Mesenchymal stem cell (in vitro differentiated cells and primary cell): ENCODE measurements at regions not wholly inside any gene's neighbourhood (a gene's known extent, or its start where the extent isn't known, plus 50 kb on each side); places are given as distances from the start of the nearest gene placed in this dataset.

ENCODE experiments used
- DNase-seq: peaks from one replicate; pipeline ENCODE4 v3.0.0-alpha.2; 2013
- H2AFZ ChIP-seq: one replicate; pipeline ENCODE4 v1.6.1; 2013; ENCODE audit warnings: low read depth, mild to moderate bottlenecking, control low read depth, inconsistent platforms, low read length, moderate library complexity
- H2AK5ac ChIP-seq: 2 replicates; pipeline ENCODE4 v1.6.1; 2013; ENCODE audit warnings: low read length, moderate library complexity, mild to moderate bottlenecking, inconsistent platforms; ENCODE audit not compliant: severe bottlenecking
- H2BK120ac ChIP-seq: one replicate; pipeline ENCODE4 v1.6.1; 2013; ENCODE audit warnings: low read depth, mild to moderate bottlenecking, inconsistent platforms, low read length, moderate library complexity
- H2BK12ac ChIP-seq, 2 experiments: one replicate each; pipeline ENCODE4 v1.6.1; 2013; ENCODE audit warnings: inconsistent platforms in 2 of 2, low read length in 2 of 2, mild to moderate bottlenecking in 2 of 2, moderate library complexity in 2 of 2, control low read depth in 1 of 2
- H2BK15ac ChIP-seq: one replicate; pipeline ENCODE4 v1.6.1; 2013; ENCODE audit warnings: mild to moderate bottlenecking, low read depth, inconsistent platforms; ENCODE audit not compliant: poor library complexity, severe bottlenecking
- H2BK5ac ChIP-seq: 2 replicates; pipeline ENCODE4 v1.6.1; 2013; ENCODE audit warnings: low read depth, mild to moderate bottlenecking, low read length, control low read depth, inconsistent platforms; ENCODE audit not compliant: poor library complexity, severe bottlenecking
- H3K14ac ChIP-seq, 2 experiments: one replicate each; pipeline ENCODE4 v1.6.1; 2013; ENCODE audit warnings: inconsistent platforms in 2 of 2, low read length in 2 of 2, control low read depth in 1 of 2, mild to moderate bottlenecking in 1 of 2, moderate library complexity in 1 of 2
- H3K18ac ChIP-seq, 2 experiments: one replicate each; pipeline ENCODE4 v1.6.1; 2013; ENCODE audit warnings: inconsistent platforms in 2 of 2, low read length in 2 of 2, control low read depth in 1 of 2, low read depth in 1 of 2, mild to moderate bottlenecking in 1 of 2
- H3K23ac ChIP-seq, 2 experiments: one replicate each; pipeline ENCODE4 v1.6.1; 2013; ENCODE audit warnings: inconsistent platforms in 2 of 2, low read length in 2 of 2, mild to moderate bottlenecking in 2 of 2, moderate library complexity in 2 of 2, control low read depth in 1 of 2
- H3K27ac ChIP-seq: 2 replicates; pipeline ENCODE4 v1.5.1; 2013; ENCODE audit warnings: mild to moderate bottlenecking, moderate library complexity, low read length, control low read depth, inconsistent platforms; ENCODE audit not compliant: poor library complexity, severe bottlenecking
- H3K27me3 ChIP-seq, 2 experiments: 2 replicates each; pipeline versions ENCODE4 v1.6.1 to v1.7.0; 2013; ENCODE audit warnings: low read length in 2 of 2, mild to moderate bottlenecking in 2 of 2, moderate library complexity in 2 of 2, control low read depth in 1 of 2, inconsistent platforms in 1 of 2; ENCODE audit not compliant: control insufficient read depth in 1 of 2, insufficient read depth in 1 of 2
- H3K36me3 ChIP-seq, 2 experiments: 2 replicates each; pipeline versions ENCODE4 v1.6.1 to v1.7.0; 2013; ENCODE audit warnings: low read length in 2 of 2, control low read depth in 1 of 2, inconsistent platforms in 1 of 2, low read depth in 1 of 2, mild to moderate bottlenecking in 1 of 2; ENCODE audit not compliant: insufficient read depth in 2 of 2, control insufficient read depth in 1 of 2
- H3K4ac ChIP-seq, 2 experiments: one replicate each; pipeline ENCODE4 v1.6.1; 2013; ENCODE audit warnings: inconsistent platforms in 2 of 2, low read length in 2 of 2, mild to moderate bottlenecking in 2 of 2, moderate library complexity in 2 of 2, control low read depth in 1 of 2, low read depth in 1 of 2
- H3K4me1 ChIP-seq: 2 replicates; pipeline ENCODE4 v1.6.1; 2013; ENCODE audit warnings: low read depth, low read length, control low read depth; ENCODE audit not compliant: control insufficient read depth, insufficient read depth
- H3K4me2 ChIP-seq: 2 replicates; pipeline ENCODE4 v1.6.1; 2013; ENCODE audit warnings: low read length, mild to moderate bottlenecking, inconsistent platforms; ENCODE audit not compliant: poor library complexity, severe bottlenecking
- H3K4me3 ChIP-seq, 2 experiments: 2 replicates each; pipeline versions ENCODE4 v1.5.1 to v1.7.0; 2013; ENCODE audit warnings: low read length in 2 of 2, mild to moderate bottlenecking in 2 of 2, control low read depth in 1 of 2, low read depth in 1 of 2; ENCODE audit not compliant: insufficient read depth in 1 of 2
- H3K79me1 ChIP-seq: replicated peaks from 2 replicates; pipeline ENCODE4 v1.6.1; 2013; ENCODE audit warnings: mild to moderate bottlenecking, control low read depth, low read length, inconsistent platforms; ENCODE audit not compliant: poor library complexity, severe bottlenecking
- H3K9ac ChIP-seq: 2 replicates; pipeline ENCODE4 v1.7.0; 2013; ENCODE audit warnings: mild to moderate bottlenecking, low read length, moderate library complexity
- H3K9me3 ChIP-seq: 2 replicates; pipeline ENCODE4 v1.7.0; 2013; ENCODE audit warnings: mild to moderate bottlenecking, low read length; ENCODE audit not compliant: control insufficient read depth
- H4K8ac ChIP-seq: one replicate; pipeline ENCODE4 v1.6.1; 2013; ENCODE audit warnings: inconsistent platforms, mild to moderate bottlenecking, low read length, moderate library complexity
- H4K91ac ChIP-seq: one replicate; pipeline ENCODE4 v1.6.1; 2013; ENCODE audit warnings: mild to moderate bottlenecking, low read length, inconsistent platforms
- WGBS: methylation state at CpG from one replicate; pipeline ENCODE4 v1.1.7; 2013; ENCODE audit warnings: mixed read lengths; 5-methylcytosine and 5-hydroxymethylcytosine counted together

- 98% methylated on average over 2 of the region's 5 CpGs for WGBS
- H3K36me3 ChIP-seq, result no peaks in the 10 kb centered on the region
- no peak overlapping the region for H3K23ac ChIP-seq
- no peak overlapping the region for H3K4me3 ChIP-seq
- no peaks in the 10 kb centered on the region for H3K27me3 ChIP-seq
- H2BK5ac ChIP-seq, result no peak overlapping the region
- H2BK12ac ChIP-seq, result peak overlapping the region in 1 of 2 experiments; percentile 11
- H3K9ac ChIP-seq, result no peak overlapping the region
- H2AFZ ChIP-seq, result no peak overlapping the region
- H3K79me1 ChIP-seq, result no peaks in the 10 kb centered on the region
- H3K14ac ChIP-seq, result no peak overlapping the region
- peak; percentile 76 for DNase-seq
- no peaks in the 10 kb centered on the region for H3K4me1 ChIP-seq
- H3K18ac ChIP-seq, result no peak overlapping the region
- no peak overlapping the region for H4K91ac ChIP-seq
- H2BK15ac ChIP-seq, result no peak overlapping the region
- no peak overlapping the region for H2AK5ac ChIP-seq
- no peaks in the 10 kb centered on the region for H3K9me3 ChIP-seq
- no peak overlapping the region for H3K4me2 ChIP-seq
- no peak overlapping the region for H4K8ac ChIP-seq
- no peak overlapping the region for H2BK120ac ChIP-seq
- H3K4ac ChIP-seq, result no peak overlapping the region
- H3K27ac ChIP-seq, result no peak overlapping the region
Observed at GRCh38 chr5:89255845-89256463, 373.0 kb upstream of the MEF2C start.

DNA sequence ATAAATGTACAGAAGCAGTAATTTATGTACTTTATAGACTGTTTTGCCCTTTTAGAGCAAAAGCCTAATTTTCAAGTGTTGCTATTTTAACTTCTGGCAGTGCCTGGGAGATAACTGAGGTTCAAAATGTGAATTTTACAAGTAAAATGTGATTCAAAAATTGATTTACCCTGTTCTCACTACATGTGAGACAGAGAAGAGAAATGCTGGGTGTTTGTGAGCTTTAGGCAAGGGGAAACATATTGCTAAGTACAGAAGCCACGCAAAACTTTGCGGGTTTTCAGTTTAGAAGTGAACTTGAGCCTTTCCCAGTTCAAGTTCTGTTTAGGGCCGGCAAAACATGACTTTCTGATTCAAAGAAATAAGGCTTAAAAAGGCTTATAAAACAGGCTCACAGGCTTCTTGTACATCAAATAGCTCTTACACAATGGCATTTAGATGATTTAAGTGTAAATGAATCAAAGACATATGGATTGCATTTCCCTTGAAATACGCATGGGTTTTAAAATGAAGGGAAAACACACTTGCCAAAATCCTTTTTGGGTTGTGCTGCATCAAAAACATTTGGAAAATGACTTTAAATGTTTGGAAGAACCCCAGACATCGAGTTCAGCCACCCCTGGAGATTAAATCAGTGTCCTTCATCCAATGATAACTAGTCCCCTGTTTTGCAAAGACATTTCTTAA, 370.8 kb upstream of the MEF2C start:
- H3K18ac ChIP-seq, result no peak overlapping the region
- peak overlapping the region; percentile 16 for H3K9ac ChIP-seq
- no peak overlapping the region for H3K4me3 ChIP-seq
- no peak overlapping the region for H2BK12ac ChIP-seq
- no peaks in the 10 kb centered on the region for H3K36me3 ChIP-seq
- H2BK5ac ChIP-seq, result no peak overlapping the region
- no peak overlapping the region for H2AFZ ChIP-seq
- 90% methylated on average over 4 of the region's 5 CpGs for WGBS
- no peaks in the 10 kb centered on the region for H3K9me3 ChIP-seq
- no peaks in the 10 kb centered on the region for H3K27me3 ChIP-seq
- no peak overlapping the region for H2BK120ac ChIP-seq
- no peak overlapping the region for H3K4ac ChIP-seq
- H3K14ac ChIP-seq, result no peak overlapping the region
- H3K4me2 ChIP-seq, result no peak overlapping the region
- H3K23ac ChIP-seq, result no peak overlapping the region
- no peak overlapping the region for H3K27ac ChIP-seq
- H4K8ac ChIP-seq, result no peak overlapping the region
- H2AK5ac ChIP-seq, result no peak overlapping the region
- H4K91ac ChIP-seq, result no peak overlapping the region
- H3K79me1 ChIP-seq, result no peaks in the 10 kb centered on the region
- DNase-seq, result no peak
- H2BK15ac ChIP-seq, result no peak overlapping the region
- no peaks in the 10 kb centered on the region for H3K4me1 ChIP-seq

- Histone ChIP-seq H3K79me1 (no peaks in the 10 kb centered on the region), H3K9me3 (no peaks in the 10 kb centered on the region), H3K36me3 (no peaks in the 10 kb centered on the region), H2BK5ac (no peak overlapping the region), H3K4ac (no peak overlapping the region), H2BK12ac (no peak overlapping the region), H2BK15ac (no peak overlapping the region), H3K4me1 (no peaks in the 10 kb centered on the region), H3K14ac (no peak overlapping the region), H2AFZ (no peak overlapping the region), H3K27ac (no peak overlapping the region), H2AK5ac (no peak overlapping the region), H2BK120ac (no peak overlapping the region), H3K23ac (no peak overlapping the region), H3K4me3 (no peak overlapping the region), H3K9ac (no peak overlapping the region), H4K8ac (no peak overlapping the region), H3K27me3 (no peaks in the 10 kb centered on the region), H3K4me2 (no peak overlapping the region), H4K91ac (no peak overlapping the region), H3K18ac (no peak overlapping the region)
- DNase-seq, result no peak
- WGBS, result 99% methylated on average over 1 of the region's 1 CpG
Observed at GRCh38 chr5:89246864-89247263, 363.9 kb upstream of the MEF2C start.

GRCh38 chr5:89246252-89246651, 363.3 kb upstream of the MEF2C start:
- Histone ChIP-seq H3K4me2 (no peak overlapping the region), H3K9me3 (no peaks in the 10 kb centered on the region), H2BK12ac (no peak overlapping the region), H2AK5ac (no peak overlapping the region), H3K79me1 (no peaks in the 10 kb centered on the region), H2BK5ac (no peak overlapping the region), H4K8ac (no peak overlapping the region), H3K4me1 (no peaks in the 10 kb centered on the region), H3K4ac (no peak overlapping the region), H2BK15ac (no peak overlapping the region), H2AFZ (no peak overlapping the region), H3K23ac (no peak overlapping the region), H3K9ac (no peak overlapping the region), H3K4me3 (no peak overlapping the region), H3K18ac (no peak overlapping the region), H3K27me3 (no peaks in the 10 kb centered on the region), H3K14ac (no peak overlapping the region), H2BK120ac (no peak overlapping the region), H4K91ac (no peak overlapping the region), H3K27ac (no peak overlapping the region), H3K36me3 (no peaks in the 10 kb centered on the region)
- 50% methylated on average over 1 of the region's 3 CpGs for WGBS
- DNase-seq, result peak; percentile 6
